ENCODE measurements at regions not wholly inside any gene's neighbourhood (a gene's known extent, or its start where the extent isn't known, plus 50 kb on each side); places are given as distances from the start of the nearest gene placed in this dataset.

DNA sequence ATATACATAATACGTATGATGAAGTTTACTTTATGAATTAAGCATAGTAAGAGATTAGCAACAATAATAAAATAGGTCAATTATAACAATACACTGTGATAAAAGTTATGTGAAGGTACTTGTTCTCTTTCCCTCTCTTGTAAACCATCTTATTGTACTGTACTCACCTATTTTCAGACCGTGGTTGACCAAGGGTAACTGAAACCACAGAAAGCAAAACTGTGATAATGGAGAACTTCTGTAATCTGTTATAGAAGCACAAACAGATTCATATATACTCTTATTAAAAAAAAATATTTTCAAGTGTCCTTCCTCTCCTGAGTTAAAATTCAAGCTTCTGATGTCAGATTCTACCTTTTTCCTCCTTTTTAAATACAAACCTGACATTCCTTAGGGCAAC is 1247.8 kb upstream of the SORCS1 start:
- no peak for DNase-seq
- Histone ChIP-seq H3K27ac (no peak overlapping the region), H3K36me3 (ENCODE audit: low read depth, missing control alignments) (no peaks in the 10 kb centered on the region), H3K9me3 (no peaks in the 10 kb centered on the region), H3K4me1 (no peaks in the 10 kb centered on the region), H3K4me3 (no peak overlapping the region), H3K27me3 (no peaks in the 10 kb centered on the region)
- WGBS, 2 donors = 40 to 89% methylated on average over 2 of the region's 2 CpGs
- TF ChIP-seq CTCF (IDR thresholded peaks at IDR 0.05) (no peak), POLR2A (IDR thresholded peaks at IDR 0.05) (no peak)
- intact Hi-C loops (cut with DNase I; ENCODE audit: low total_unique reads) = no loop called here

DNA sequence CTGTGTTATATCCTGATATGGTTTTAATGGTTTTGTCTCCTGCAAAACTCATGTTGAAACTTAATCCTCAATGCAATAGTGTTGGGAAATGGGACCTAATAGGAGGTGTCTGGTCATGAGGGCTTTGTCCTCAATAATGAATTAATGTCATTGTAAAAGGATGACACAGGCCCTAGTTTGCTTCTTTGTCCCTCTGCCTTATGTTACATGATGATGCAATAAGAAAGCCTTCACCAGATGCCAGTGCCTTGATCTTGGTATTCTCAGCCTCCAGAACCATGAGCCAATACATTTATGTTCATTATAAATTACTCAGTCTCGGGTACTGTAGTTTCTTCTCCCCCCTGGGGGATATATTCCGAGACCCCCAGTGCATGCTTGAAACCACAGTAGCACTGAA is 1247.4 kb upstream of the SORCS1 start:
- no peak overlapping the region for H3K27ac ChIP-seq
- H3K9me3 ChIP-seq = no peaks in the 10 kb centered on the region
- intact Hi-C loops (cut with DNase I; ENCODE audit: low total_unique reads) = no loop called here
- no peak overlapping the region for H3K4me3 ChIP-seq
- TF ChIP-seq POLR2A (IDR thresholded peaks at IDR 0.05) (no peak), CTCF (IDR thresholded peaks at IDR 0.05) (no peak)
- no peak for DNase-seq
- no peaks in the 10 kb centered on the region for H3K4me1 ChIP-seq
- 87 to 95% methylated on average over 2 of the region's 2 CpGs for WGBS, 2 donors
- no peaks in the 10 kb centered on the region for H3K36me3 ChIP-seq (ENCODE audit: low read depth, missing control alignments)
- H3K27me3 ChIP-seq = no peaks in the 10 kb centered on the region

DNA sequence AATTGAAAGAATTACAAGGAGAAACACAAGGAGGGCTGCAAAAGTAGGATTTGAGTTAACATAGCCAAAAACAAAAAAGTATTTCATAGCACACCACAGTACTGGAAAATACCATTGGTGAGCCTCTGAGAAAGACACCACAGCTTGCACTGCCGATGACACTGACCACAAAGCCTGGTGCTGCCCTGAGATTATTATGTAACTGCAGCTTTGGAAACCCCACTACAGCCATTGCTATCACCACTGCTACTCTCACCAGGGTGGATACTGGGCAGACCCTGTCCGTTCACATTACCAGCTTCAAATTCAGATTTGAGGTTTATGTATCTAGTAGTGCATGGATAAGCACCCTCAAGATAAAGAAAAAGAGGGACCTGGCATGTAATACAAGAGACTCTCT is 1246.7 kb upstream of the SORCS1 start:
- H3K4me1 ChIP-seq = no peaks in the 10 kb centered on the region
- WGBS, 2 donors = 87% methylated on average over 2 of the region's 2 CpGs
- no peak overlapping the region for H3K27ac ChIP-seq
- no peak overlapping the region for H3K4me3 ChIP-seq
- no peaks in the 10 kb centered on the region for H3K36me3 ChIP-seq (ENCODE audit: low read depth, missing control alignments)
- no peaks in the 10 kb centered on the region for H3K9me3 ChIP-seq
- no peak for TF ChIP-seq POLR2A (IDR thresholded peaks at IDR 0.05)
- no peak for TF ChIP-seq CTCF (IDR thresholded peaks at IDR 0.05)
- no peak for DNase-seq
- intact Hi-C loops (cut with DNase I; ENCODE audit: low total_unique reads) = no loop called here
- H3K27me3 ChIP-seq = no peaks in the 10 kb centered on the region

- WGBS, 2 donors = 90 to 94% methylated on average over 1 of the region's 1 CpG
- no peak overlapping the region for H3K27ac ChIP-seq
- DNase-seq = no peak
- intact Hi-C loops (cut with DNase I; ENCODE audit: low total_unique reads) = no loop called here
- no peaks in the 10 kb centered on the region for H3K4me1 ChIP-seq
- no peak for TF ChIP-seq CTCF (IDR thresholded peaks at IDR 0.05)
- H3K36me3 ChIP-seq (ENCODE audit: low read depth, missing control alignments) = no peaks in the 10 kb centered on the region
- no peaks in the 10 kb centered on the region for H3K27me3 ChIP-seq
- no peaks in the 10 kb centered on the region for H3K9me3 ChIP-seq
- no peak overlapping the region for H3K4me3 ChIP-seq
These were observed 1245.7 kb upstream of the SORCS1 start for GRCh38 chr10:108410236-108410635.

DNA sequence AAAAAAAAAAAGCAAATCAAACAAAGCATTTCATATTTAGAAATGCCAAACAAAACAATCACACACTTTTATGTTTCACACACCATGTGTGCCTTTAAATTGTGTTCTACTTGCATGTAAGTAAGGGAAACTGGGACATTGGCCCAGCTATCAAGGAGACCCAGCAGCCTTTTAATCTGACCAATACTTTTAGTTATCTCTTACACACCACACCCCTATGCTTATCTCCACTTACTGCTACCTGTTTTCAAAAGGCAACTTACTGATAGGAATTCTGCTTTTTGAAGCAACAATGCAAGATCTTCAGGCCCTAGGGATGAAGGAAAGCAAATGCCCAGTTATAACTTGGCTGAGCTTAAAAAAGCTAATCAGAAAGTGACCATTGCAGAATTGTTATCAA is 1244.8 kb upstream of the SORCS1 start:
- H3K4me1 ChIP-seq = no peaks in the 10 kb centered on the region
- H3K27ac ChIP-seq = no peak overlapping the region
- TF ChIP-seq POLR2A (IDR thresholded peaks at IDR 0.05) = no peak
- TF ChIP-seq CTCF (IDR thresholded peaks at IDR 0.05) = no peak
- no peak for DNase-seq
- no peaks in the 10 kb centered on the region for H3K36me3 ChIP-seq (ENCODE audit: low read depth, missing control alignments)
- H3K4me3 ChIP-seq = no peak overlapping the region
- H3K27me3 ChIP-seq = no peaks in the 10 kb centered on the region
- H3K9me3 ChIP-seq = no peaks in the 10 kb centered on the region
- intact Hi-C loops (cut with DNase I; ENCODE audit: low total_unique reads) = no loop called here

Measured in testis (tissue), 2 donors.